Lower leg skin (tissue), 4 donors: ENCODE measurements at regions not wholly inside any gene's neighbourhood (a gene's known extent, or its start where the extent isn't known, plus 50 kb on each side); places are given as distances from the start of the nearest gene placed in this dataset.

Source experiments
- DNase-seq, 2 donors: peaks; one replicate each; pipeline ENCODE4 v3.0.0-alpha.2; 2019; ENCODE audit warnings: low spot score in 2 of 2
- H3K4me3 ChIP-seq: fragments of 200-600 bp; sonication (generic); 2 replicates; pipeline ENCODE4 v1.5.1; 2017; ENCODE audit warnings: mild to moderate bottlenecking, low read depth; ENCODE audit not compliant: poor library complexity, severe bottlenecking
- CTCF ChIP-seq, 3 donors: fragments of 450-650 bp; IDR thresholded peaks; one replicate each; pipeline ENCODE4 v1.5.1; 2016; ENCODE audit warnings: antibody characterized with exemption in 3 of 3, mild to moderate bottlenecking in 3 of 3, moderate library complexity in 2 of 3
- POLR2A ChIP-seq, 2 donors: fragments of 450-650 bp; IDR thresholded peaks; one replicate each; pipeline ENCODE4 v1.6.1; 2016 to 2017; ENCODE audit warnings: antibody characterized with exemption in 2 of 2, mild to moderate bottlenecking in 1 of 2, moderate library complexity in 1 of 2
- WGBS, 2 donors: methylation state at CpG; one replicate each; pipeline ENCODE4 v1.1.5; 2018; 5-methylcytosine and 5-hydroxymethylcytosine counted together
- intact Hi-C: fragments of 100-400 bp; cut with DNase I; formaldehyde crosslinking; loops from one replicate; pipeline ENCODE4 v1.15.0; 2023; ENCODE audit warnings: low total_unique reads

- WGBS, 2 donors: 58 to 67% methylated on average over 6 of the region's 6 CpGs
- H3K4me3 ChIP-seq: no peak overlapping the region
- intact Hi-C loops: no loop called here
- peak in 1 of 2 donors; percentile 58 for DNase-seq
- TF ChIP-seq POLR2A (IDR thresholded peaks at IDR 0.05) (no peak), CTCF (IDR thresholded peaks at IDR 0.05) (no peak)
Observed at GRCh38 chr6:14763139-14763538, 482.7 kb upstream of the JARID2 start.

GRCh38 chr6:14763616-14764015 lies 482.3 kb upstream of the JARID2 start:
- intact Hi-C loops: no loop called here
- WGBS, 2 donors: 45 to 66% methylated on average over 1 of the region's 1 CpG
- DNase-seq: no peak
- TF ChIP-seq CTCF (IDR thresholded peaks at IDR 0.05): no peak
- no peak for TF ChIP-seq POLR2A (IDR thresholded peaks at IDR 0.05)
- no peak overlapping the region for H3K4me3 ChIP-seq

GRCh38 chr6:14765106-14765505 lies 480.8 kb upstream of the JARID2 start:
- no peak for DNase-seq
- 72 to 77% methylated on average over 6 of the region's 6 CpGs for WGBS, 2 donors
- intact Hi-C loops: no loop called here
- TF ChIP-seq POLR2A (IDR thresholded peaks at IDR 0.05) (no peak), CTCF (IDR thresholded peaks at IDR 0.05) (no peak)
- no peak overlapping the region for H3K4me3 ChIP-seq

GRCh38 chr6:14765721-14766390 lies 480.0 kb upstream of the JARID2 start:
- DNase-seq: no peak
- TF ChIP-seq POLR2A (IDR thresholded peaks at IDR 0.05) (no peak), CTCF (IDR thresholded peaks at IDR 0.05) (no peak)
- 86 to 88% methylated on average over 3 of the region's 3 CpGs for WGBS, 2 donors
- no peak overlapping the region for H3K4me3 ChIP-seq
- intact Hi-C loops: no loop called here

- no peak overlapping the region for H3K4me3 ChIP-seq
- no peak for TF ChIP-seq CTCF (IDR thresholded peaks at IDR 0.05)
- no peak for DNase-seq
- intact Hi-C loops: no loop called here
- WGBS, 2 donors: 82 to 85% methylated on average over 8 of the region's 8 CpGs
Observed at GRCh38 chr6:14766391-14766994, 479.4 kb upstream of the JARID2 start.

- H3K4me3 ChIP-seq: no peak overlapping the region
- no peak for TF ChIP-seq CTCF (IDR thresholded peaks at IDR 0.05)
- TF ChIP-seq POLR2A (IDR thresholded peaks at IDR 0.05): no peak
- DNase-seq: no peak
- intact Hi-C loops: no loop called here
- 52 to 53% methylated on average over 5 of the region's 5 CpGs for WGBS, 2 donors
Observed at GRCh38 chr6:14767226-14767625, 478.6 kb upstream of the JARID2 start.
